ENCODE measurements at regions not wholly inside any gene's neighbourhood (a gene's known extent, or its start where the extent isn't known, plus 50 kb on each side); places are given as distances from the start of the nearest gene placed in this dataset.
"Not testable (repeated sequence)": the region's sequence is repeated elsewhere in the genome, so short reads cannot be mapped to it uniquely, and the experiment has no call there.

GRCh38 chr9:74078647-74079046 is 418.5 kb upstream of the RORB start:
- H3K4me3 ChIP-seq (ENCODE audit: low read depth, low read length), result no peak overlapping the region
- TF ChIP-seq, protein P1, sequence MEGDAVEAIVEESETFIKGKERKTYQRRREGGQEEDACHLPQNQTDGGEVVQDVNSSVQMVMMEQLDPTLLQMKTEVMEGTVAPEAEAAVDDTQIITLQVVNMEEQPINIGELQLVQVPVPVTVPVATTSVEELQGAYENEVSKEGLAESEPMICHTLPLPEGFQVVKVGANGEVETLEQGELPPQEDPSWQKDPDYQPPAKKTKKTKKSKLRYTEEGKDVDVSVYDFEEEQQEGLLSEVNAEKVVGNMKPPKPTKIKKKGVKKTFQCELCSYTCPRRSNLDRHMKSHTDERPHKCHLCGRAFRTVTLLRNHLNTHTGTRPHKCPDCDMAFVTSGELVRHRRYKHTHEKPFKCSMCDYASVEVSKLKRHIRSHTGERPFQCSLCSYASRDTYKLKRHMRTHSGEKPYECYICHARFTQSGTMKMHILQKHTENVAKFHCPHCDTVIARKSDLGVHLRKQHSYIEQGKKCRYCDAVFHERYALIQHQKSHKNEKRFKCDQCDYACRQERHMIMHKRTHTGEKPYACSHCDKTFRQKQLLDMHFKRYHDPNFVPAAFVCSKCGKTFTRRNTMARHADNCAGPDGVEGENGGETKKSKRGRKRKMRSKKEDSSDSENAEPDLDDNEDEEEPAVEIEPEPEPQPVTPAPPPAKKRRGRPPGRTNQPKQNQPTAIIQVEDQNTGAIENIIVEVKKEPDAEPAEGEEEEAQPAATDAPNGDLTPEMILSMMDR (IDR thresholded peaks at IDR 0.05; ENCODE audit: control insufficient read depth, extremely low read depth, insufficient read depth), result no peak
- DNase-seq (ENCODE audit: low read depth), result no peak

DNA sequence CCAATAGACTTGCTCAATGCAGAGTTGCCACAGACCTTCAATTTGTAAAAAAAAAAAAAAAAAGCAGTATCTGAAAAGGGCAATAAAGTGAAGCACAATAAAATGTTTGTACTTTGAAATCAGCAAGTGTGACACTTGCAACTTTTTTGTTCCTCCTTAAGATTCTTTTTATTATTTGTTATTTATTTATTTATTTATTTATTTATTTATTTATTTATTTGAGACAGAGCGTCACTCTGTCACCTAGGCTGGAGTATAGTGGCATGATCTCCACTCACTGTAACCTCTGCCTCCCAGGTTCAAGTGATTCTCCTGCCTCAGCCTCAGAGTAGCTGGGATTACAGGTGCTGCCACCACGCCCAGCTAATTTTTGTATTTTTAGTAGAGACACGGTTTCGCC is 416.5 kb upstream of the RORB start:
- DNase-seq (ENCODE audit: low read depth), result not testable (repeated sequence)

GRCh38 chr9:74083681-74084433 is 413.3 kb upstream of the RORB start:
- no peak for DNase-seq (ENCODE audit: low read depth)
- H3K4me3 ChIP-seq (ENCODE audit: low read depth, low read length), result no peak overlapping the region
- TF ChIP-seq, protein P1 (IDR thresholded peaks at IDR 0.05; ENCODE audit: control insufficient read depth, extremely low read depth, insufficient read depth), result no peak

More for the DNA sequence above, 416.5 kb upstream of the RORB start:
- not testable (repeated sequence) for H3K4me3 ChIP-seq (ENCODE audit: low read depth, low read length)

DNA sequence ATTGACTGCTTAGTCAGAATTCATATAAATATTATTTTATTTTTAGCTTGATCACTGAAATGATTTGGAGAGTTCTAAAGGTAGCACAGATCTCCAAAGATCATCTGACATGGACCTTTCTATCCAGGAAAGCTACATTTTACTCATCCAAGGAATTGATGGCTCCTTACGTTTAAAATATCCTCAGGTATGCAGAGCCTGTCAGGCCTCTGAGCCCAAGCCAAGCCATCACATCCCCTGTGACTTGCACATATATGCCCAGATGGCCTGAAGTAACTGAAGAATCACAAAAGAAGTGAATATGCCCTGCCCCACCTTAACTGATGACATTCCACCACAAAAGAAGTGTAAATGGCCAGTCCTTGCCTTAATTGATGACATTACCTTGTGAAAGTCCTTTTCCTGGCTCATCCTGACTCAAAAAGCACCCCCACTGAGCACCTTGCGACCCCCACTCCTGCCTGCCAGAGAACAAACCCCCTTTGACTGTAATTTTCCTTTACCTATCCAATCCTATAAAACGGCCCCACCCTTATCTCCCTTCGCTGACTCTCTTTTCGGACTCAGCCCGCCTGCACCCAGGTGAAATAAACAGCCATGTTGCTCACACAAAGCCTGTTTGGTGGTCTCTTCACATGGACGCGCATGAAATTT is 411.6 kb upstream of the RORB start:
- DNase-seq (ENCODE audit: low read depth); H3K4me3 ChIP-seq (ENCODE audit: low read depth, low read length): not testable (repeated sequence)

GRCh38 chr9:74090921-74091320 is 406.2 kb upstream of the RORB start:
- not testable (repeated sequence) for DNase-seq (ENCODE audit: low read depth); H3K4me3 ChIP-seq (ENCODE audit: low read depth, low read length)

DNA sequence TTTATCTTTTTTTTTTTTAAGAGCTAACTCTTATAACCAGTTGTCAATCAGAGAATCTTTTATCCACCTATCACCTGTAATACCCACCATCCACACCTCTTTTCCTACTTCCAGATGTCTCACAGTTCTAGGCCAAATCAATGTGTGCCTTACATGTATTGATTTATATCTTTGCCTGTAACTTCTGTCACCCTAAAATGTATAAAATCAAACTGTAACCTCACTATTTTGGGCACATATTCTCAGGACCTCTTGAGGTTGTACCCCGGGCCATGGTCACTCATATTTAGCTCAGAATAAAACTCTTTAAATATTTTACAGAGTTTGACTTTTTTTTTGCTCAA is 404.7 kb upstream of the RORB start:
- H3K4me3 ChIP-seq (ENCODE audit: low read depth, low read length), result no peak overlapping the region
- no peak for DNase-seq (ENCODE audit: low read depth)
- TF ChIP-seq, protein P1 (IDR thresholded peaks at IDR 0.05; ENCODE audit: control insufficient read depth, extremely low read depth, insufficient read depth), result no peak

DNA sequence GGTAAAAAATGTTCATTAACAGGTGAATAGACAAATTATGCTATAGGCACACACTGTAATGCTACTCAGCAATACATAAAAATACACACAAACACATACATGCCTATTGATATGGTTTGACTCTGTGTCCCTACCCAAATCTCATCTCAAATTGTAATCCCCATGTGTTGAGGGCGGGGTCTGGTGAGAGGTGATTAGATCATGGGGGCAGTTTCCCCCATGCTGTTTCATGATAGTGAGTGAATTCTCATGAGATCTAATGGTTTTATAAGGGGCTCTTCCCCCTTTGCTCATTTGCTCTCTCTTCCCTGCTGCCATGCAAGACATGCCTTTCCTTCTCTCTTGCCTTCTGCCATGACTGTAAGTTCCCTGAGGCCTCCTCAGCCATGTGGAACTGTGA is 403.1 kb upstream of the RORB start:
- H3K4me3 ChIP-seq (ENCODE audit: low read depth, low read length); DNase-seq (ENCODE audit: low read depth): not testable (repeated sequence)

GRCh38 chr9:74094766-74095165 is 402.4 kb upstream of the RORB start:
- no peak overlapping the region for H3K4me3 ChIP-seq (ENCODE audit: low read depth, low read length)
- TF ChIP-seq, protein P1 (IDR thresholded peaks at IDR 0.05; ENCODE audit: control insufficient read depth, extremely low read depth, insufficient read depth), result no peak
- no peak for DNase-seq (ENCODE audit: low read depth)

DNA sequence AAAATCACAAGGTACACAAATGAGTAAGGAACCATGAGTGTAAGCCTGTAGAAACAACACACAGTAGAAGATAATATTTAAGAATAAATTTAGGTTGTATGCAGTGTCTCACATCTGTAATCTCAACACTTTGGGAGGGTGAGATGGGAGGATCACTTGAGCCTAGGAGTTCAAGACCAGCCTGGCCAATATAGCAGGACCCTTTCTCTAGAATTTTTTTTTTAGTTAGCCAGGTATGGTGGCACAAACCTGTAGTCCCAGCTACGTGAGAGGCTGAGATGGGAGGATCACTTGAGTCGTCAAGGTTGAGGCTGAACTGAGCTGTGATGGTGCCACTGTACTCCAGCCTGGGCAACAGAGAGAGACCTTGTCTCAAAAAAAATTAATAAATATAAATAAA is 401.2 kb upstream of the RORB start:
- TF ChIP-seq, protein P1 (IDR thresholded peaks at IDR 0.05; ENCODE audit: control insufficient read depth, extremely low read depth, insufficient read depth), result no peak
- H3K4me3 ChIP-seq (ENCODE audit: low read depth, low read length), result no peak overlapping the region
- DNase-seq (ENCODE audit: low read depth), result no peak

Measured in LNCaP clone FGC (cell line).